PFSK-1 (cell line): ENCODE measurements at regions not wholly inside any gene's neighbourhood (a gene's known extent, or its start where the extent isn't known, plus 50 kb on each side); places are given as distances from the start of the nearest gene placed in this dataset.

Source experiments
- FOXP2 ChIP-seq: optimal IDR thresholded peaks from 2 replicates; pipeline ENCODE3; 2011; ENCODE audit warnings: borderline replicate concordance, control low read depth, inconsistent platforms; ENCODE audit not compliant: insufficient read depth; ENCODE audit errors: extremely low read length, extremely low read depth
- POLR2AphosphoS5 ChIP-seq: IDR thresholded peaks from 2 replicates; pipeline ENCODE4 v1.6.1; 2012; ENCODE audit warnings: low read depth, mild to moderate bottlenecking, control low read depth, low read length, moderate library complexity
- REST ChIP-seq, 2 experiments: IDR thresholded peaks; 2 replicates each; pipeline versions ENCODE4 v1.6.1 to v1.8.0; 2011 to 2012; ENCODE audit warnings: low read depth in 2 of 2, low read length in 2 of 2, control low read depth in 1 of 2, inconsistent platforms in 1 of 2, mild to moderate bottlenecking in 1 of 2, moderate library complexity in 1 of 2; ENCODE audit not compliant: insufficient read depth in 1 of 2
- SIN3A ChIP-seq: IDR thresholded peaks from 2 replicates; pipeline ENCODE4 v1.6.1; 2012; ENCODE audit warnings: mild to moderate bottlenecking, low read length, moderate library complexity, borderline replicate concordance; ENCODE audit not compliant: insufficient read depth
- TAF1 ChIP-seq: IDR thresholded peaks from 2 replicates; pipeline ENCODE4 v1.6.1; 2012; ENCODE audit warnings: low read length, control low read depth, borderline replicate concordance; ENCODE audit not compliant: insufficient read depth

- TF ChIP-seq POLR2AphosphoS5 (no peak), TAF1 (no peak), FOXP2 (no peak), REST (IDR thresholded peaks at IDR 0.05; ENCODE audit: insufficient read depth in 1 of 2, low read depth in 2 of 2, low read length in 2 of 2) (no peak), SIN3A (no peak)
Measured at GRCh38 chr20:22920898-22921297, 114.2 kb upstream of the SSTR4 start.

GRCh38 chr20:22921595-22922421 is 113.3 kb upstream of the SSTR4 start:
- no peak for TF ChIP-seq REST (IDR thresholded peaks at IDR 0.05; ENCODE audit: insufficient read depth in 1 of 2, low read depth in 2 of 2, low read length in 2 of 2)
- TF ChIP-seq SIN3A: no peak
- TF ChIP-seq FOXP2: no peak
- TF ChIP-seq POLR2AphosphoS5: no peak
- TF ChIP-seq TAF1: no peak

GRCh38 chr20:22922987-22923386 is 112.1 kb upstream of the SSTR4 start:
- TF ChIP-seq REST (IDR thresholded peaks at IDR 0.05; ENCODE audit: insufficient read depth in 1 of 2, low read depth in 2 of 2, low read length in 2 of 2): no peak
- no peak for TF ChIP-seq POLR2AphosphoS5
- no peak for TF ChIP-seq TAF1
- TF ChIP-seq SIN3A: no peak
- TF ChIP-seq FOXP2: no peak

GRCh38 chr20:22924046-22924737 is 110.9 kb upstream of the SSTR4 start:
- TF ChIP-seq SIN3A: no peak
- TF ChIP-seq POLR2AphosphoS5: no peak
- no peak for TF ChIP-seq FOXP2
- TF ChIP-seq TAF1: no peak
- TF ChIP-seq REST (IDR thresholded peaks at IDR 0.05; ENCODE audit: insufficient read depth in 1 of 2, low read depth in 2 of 2, low read length in 2 of 2): no peak
